Liver (tissue), 8 donors: ENCODE measurements at regions not wholly inside any gene's neighbourhood (a gene's known extent, or its start where the extent isn't known, plus 50 kb on each side); places are given as distances from the start of the nearest gene placed in this dataset.

ENCODE experiments used
- DNase-seq: peaks from one replicate; pipeline ENCODE4 v3.0.0-alpha.2; 2017; ENCODE audit warnings: low spot score
- H3K27ac ChIP-seq, 2 donors: one replicate each; pipeline ENCODE4 v1.7.0; 2013; ENCODE audit warnings: inconsistent platforms in 2 of 2, low read length in 2 of 2, control low read depth in 1 of 2, low read depth in 1 of 2, mild to moderate bottlenecking in 1 of 2
- H3K27me3 ChIP-seq, 4 donors: one replicate each; pipeline versions ENCODE4 v1.6.1 to v1.7.0; 2013; ENCODE audit warnings: low read length in 3 of 4, inconsistent platforms in 1 of 4, mild to moderate bottlenecking in 1 of 4, moderate library complexity in 1 of 4; ENCODE audit not compliant: control insufficient read depth in 4 of 4, insufficient read depth in 4 of 4
- H3K36me3 ChIP-seq, 4 donors: one replicate each; pipeline versions ENCODE4 v1.6.1 to v1.7.0; 2013; ENCODE audit warnings: low read length in 3 of 4, mild to moderate bottlenecking in 3 of 4, low read depth in 1 of 4, moderate library complexity in 1 of 4; ENCODE audit not compliant: control insufficient read depth in 4 of 4, insufficient read depth in 3 of 4
- H3K4me1 ChIP-seq, 4 donors: one replicate each; pipeline versions ENCODE4 v1.6.1 to v1.7.0; 2013; ENCODE audit warnings: low read length in 3 of 4, mild to moderate bottlenecking in 3 of 4, moderate library complexity in 1 of 4; ENCODE audit not compliant: control insufficient read depth in 4 of 4, insufficient read depth in 4 of 4
- H3K4me3 ChIP-seq, 3 donors: one replicate each; pipeline versions ENCODE4 v1.6.1 to v1.7.0; 2013; ENCODE audit warnings: low read length in 3 of 3, control low read depth in 1 of 3, low read depth in 1 of 3, mild to moderate bottlenecking in 1 of 3
- H3K9ac ChIP-seq, 2 donors: one replicate each; pipeline ENCODE4 v1.7.0; 2013; ENCODE audit warnings: low read length in 2 of 2, mild to moderate bottlenecking in 2 of 2, moderate library complexity in 2 of 2, control low read depth in 1 of 2, low read depth in 1 of 2
- H3K9me3 ChIP-seq, 4 donors: one replicate each; pipeline versions ENCODE4 v1.6.1 to v1.7.0; 2013; ENCODE audit warnings: low read length in 3 of 4; ENCODE audit not compliant: control insufficient read depth in 4 of 4
- ATF3 ChIP-seq: IDR thresholded peaks from 2 replicates; pipeline ENCODE4 v1.6.1; 2016; ENCODE audit warnings: antibody characterized with exemption
- CTCF ChIP-seq: fragments of 150-350 bp; IDR thresholded peaks from 2 replicates; pipeline ENCODE4 v1.5.1; 2017; ENCODE audit warnings: improper control_type of control experiment, low read depth, low read length; ENCODE audit not compliant: missing input control
- EGR1 ChIP-seq, 2 donors: IDR thresholded peaks; 2 replicates each; pipeline ENCODE4 v1.6.1; 2016 to 2018; ENCODE audit warnings: antibody characterized with exemption in 2 of 2, low read depth in 2 of 2
- FOXA1 ChIP-seq: IDR thresholded peaks from 2 replicates; pipeline ENCODE4 v1.6.1; 2016; ENCODE audit warnings: antibody characterized with exemption
- FOXA2 ChIP-seq: IDR thresholded peaks from 2 replicates; pipeline ENCODE4 v1.6.1; 2016; ENCODE audit warnings: antibody characterized with exemption
- GABPA ChIP-seq, 2 donors: IDR thresholded peaks in 1 of 2; conservative IDR thresholded peaks in 1 of 2; 2 replicates each; pipeline ENCODE4 v1.6.1; 2016; ENCODE audit warnings: antibody characterized with exemption in 2 of 2, mild to moderate bottlenecking in 1 of 2, moderate library complexity in 1 of 2
- HNF4A ChIP-seq, 2 donors: conservative IDR thresholded peaks; 2 replicates each; pipeline ENCODE4 v1.6.1; 2016; ENCODE audit warnings: antibody characterized with exemption in 2 of 2, mild to moderate bottlenecking in 2 of 2
- HNF4G ChIP-seq: IDR thresholded peaks from 2 replicates; pipeline ENCODE4 v1.6.1; 2016; ENCODE audit warnings: antibody characterized with exemption
- JUND ChIP-seq, 2 donors: IDR thresholded peaks; 2 replicates each; pipeline ENCODE4 v1.6.1; 2016; ENCODE audit warnings: antibody characterized with exemption in 2 of 2
- MAX ChIP-seq: IDR thresholded peaks from 2 replicates; pipeline ENCODE4 v1.6.1; 2016; ENCODE audit warnings: antibody characterized with exemption
- NR2F2 ChIP-seq: IDR thresholded peaks from 2 replicates; pipeline ENCODE4 v1.6.1; 2016; ENCODE audit warnings: antibody characterized with exemption
- RAD21 ChIP-seq, 2 donors: IDR thresholded peaks; 2 replicates each; pipeline ENCODE4 v1.6.1; 2016; ENCODE audit warnings: antibody characterized with exemption in 2 of 2, mild to moderate bottlenecking in 2 of 2
- REST ChIP-seq: IDR thresholded peaks from 2 replicates; pipeline ENCODE4 v1.6.1; 2016; ENCODE audit warnings: antibody characterized with exemption, mild to moderate bottlenecking
- SP1 ChIP-seq: IDR thresholded peaks from 2 replicates; pipeline ENCODE4 v1.6.1; 2018; ENCODE audit warnings: antibody characterized with exemption, mild to moderate bottlenecking
- TAF1 ChIP-seq: conservative IDR thresholded peaks from 2 replicates; pipeline ENCODE4 v1.6.1; 2016; ENCODE audit warnings: antibody characterized with exemption, mild to moderate bottlenecking
- YY1 ChIP-seq: IDR thresholded peaks from 2 replicates; pipeline ENCODE4 v1.6.1; 2016; ENCODE audit warnings: antibody characterized with exemption, mild to moderate bottlenecking
- WGBS: extraction: QIAGEN DNeasy Blood & Tissue Kit; methylation state at CpG from one replicate; pipeline ENCODE4 v1.1.7; 2013; 5-methylcytosine and 5-hydroxymethylcytosine counted together
- TF ChIP-seq, protein P1 (sequence below): IDR thresholded peaks from 2 replicates; pipeline ENCODE4 v1.6.1; 2016; ENCODE audit warnings: antibody characterized with exemption
- donor health status: healthy.
- donor health status: healthy.
- donor health status: healthy.
- donor health status: healthy.
- donor health status: healthy.

- TF ChIP-seq MAX (no peak), EGR1 (IDR thresholded peaks at IDR 0.05; ENCODE audit: low read depth in 2 of 2) (no peak), RAD21 (IDR thresholded peaks at IDR 0.05) (no peak), REST (no peak), TAF1 (no peak), GABPA (IDR thresholded peaks at IDR 0.05 in 1 of 2, conservative IDR thresholded peaks at IDR 0.05 in 1 of 2) (no peak), HNF4A (conservative IDR thresholded peaks at IDR 0.05) (no peak), HNF4G (no peak), YY1 (no peak), FOXA2 (no peak), CTCF (no peak), FOXA1 (no peak), JUND (IDR thresholded peaks at IDR 0.05) (no peak), ATF3 (no peak), SP1 (no peak), NR2F2 (no peak)
- TF ChIP-seq, protein P1, sequence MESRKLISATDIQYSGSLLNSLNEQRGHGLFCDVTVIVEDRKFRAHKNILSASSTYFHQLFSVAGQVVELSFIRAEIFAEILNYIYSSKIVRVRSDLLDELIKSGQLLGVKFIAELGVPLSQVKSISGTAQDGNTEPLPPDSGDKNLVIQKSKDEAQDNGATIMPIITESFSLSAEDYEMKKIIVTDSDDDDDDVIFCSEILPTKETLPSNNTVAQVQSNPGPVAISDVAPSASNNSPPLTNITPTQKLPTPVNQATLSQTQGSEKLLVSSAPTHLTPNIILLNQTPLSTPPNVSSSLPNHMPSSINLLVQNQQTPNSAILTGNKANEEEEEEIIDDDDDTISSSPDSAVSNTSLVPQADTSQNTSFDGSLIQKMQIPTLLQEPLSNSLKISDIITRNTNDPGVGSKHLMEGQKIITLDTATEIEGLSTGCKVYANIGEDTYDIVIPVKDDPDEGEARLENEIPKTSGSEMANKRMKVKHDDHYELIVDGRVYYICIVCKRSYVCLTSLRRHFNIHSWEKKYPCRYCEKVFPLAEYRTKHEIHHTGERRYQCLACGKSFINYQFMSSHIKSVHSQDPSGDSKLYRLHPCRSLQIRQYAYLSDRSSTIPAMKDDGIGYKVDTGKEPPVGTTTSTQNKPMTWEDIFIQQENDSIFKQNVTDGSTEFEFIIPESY: no peak
- Histone ChIP-seq H3K36me3 (peaks cover 0 to 7% (median under 1%) of the 10 kb centered on the region in 4 donors), H3K9ac (no peak overlapping the region), H3K27ac (peak overlapping the region; percentile 39 to 54), H3K4me1 (peaks cover 0 to 9% (median 4%) of the 10 kb centered on the region in 4 donors), H3K9me3 (no peaks in the 10 kb centered on the region), H3K4me3 (no peak overlapping the region), H3K27me3 (no peaks in the 10 kb centered on the region)
- 87% methylated on average over 8 of the region's 8 CpGs for WGBS
- no peak for DNase-seq
Measured at GRCh38 chr11:8766043-8766987, 83.7 kb downstream of the RPL27A start.
